HG02884 (cell line): ENCODE measurements at regions not wholly inside any gene's neighbourhood (a gene's known extent, or its start where the extent isn't known, plus 50 kb on each side); places are given as distances from the start of the nearest gene placed in this dataset.
"Not testable (repeated sequence)": the region's sequence is repeated elsewhere in the genome, so short reads cannot be mapped to it uniquely, and the experiment has no call there.

Experiments
- ATAC-seq: cut with Tn5 transposase; IDR thresholded peaks from one replicate; pipeline ENCODE4 v1.9.1; 2021; ENCODE audit warnings: mild to moderate bottlenecking, moderate library complexity; ENCODE audit not compliant: unreplicated experiment

DNA sequence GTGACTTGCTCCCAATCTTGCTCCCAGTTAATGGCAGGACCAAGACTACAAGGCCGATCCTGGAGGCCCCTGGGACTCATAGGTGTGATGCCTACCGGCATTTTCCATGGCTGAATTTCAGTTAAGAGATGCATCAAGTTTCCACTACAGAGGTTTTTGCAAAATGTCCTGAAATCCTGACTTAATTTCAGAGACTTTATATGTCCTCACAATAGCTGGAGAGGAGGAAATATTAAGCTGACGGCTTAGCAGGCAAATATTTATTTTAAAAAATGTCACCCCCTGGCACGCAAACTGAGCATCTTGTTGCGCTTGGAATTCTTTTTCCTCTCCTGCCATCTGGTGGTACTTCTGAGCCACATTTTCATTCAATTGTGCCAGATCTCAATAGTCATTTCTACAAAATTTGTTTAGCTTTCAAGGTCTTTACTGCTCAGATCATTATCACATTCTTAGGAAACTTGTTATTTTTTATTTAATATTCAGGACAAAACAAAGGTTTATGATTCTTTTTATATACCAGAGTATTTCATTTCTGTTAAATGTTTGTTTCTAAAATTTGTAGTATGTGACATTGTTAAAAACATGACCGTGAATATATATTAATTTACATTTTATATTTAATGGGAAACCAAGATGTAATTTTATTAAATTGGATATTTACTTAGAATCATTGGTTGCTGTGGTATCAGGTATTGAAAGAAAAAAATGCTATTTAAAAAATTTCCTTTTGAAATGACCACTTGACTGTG, 189.2 kb upstream of the THRB start:
- ATAC-seq, result no peak

DNA sequence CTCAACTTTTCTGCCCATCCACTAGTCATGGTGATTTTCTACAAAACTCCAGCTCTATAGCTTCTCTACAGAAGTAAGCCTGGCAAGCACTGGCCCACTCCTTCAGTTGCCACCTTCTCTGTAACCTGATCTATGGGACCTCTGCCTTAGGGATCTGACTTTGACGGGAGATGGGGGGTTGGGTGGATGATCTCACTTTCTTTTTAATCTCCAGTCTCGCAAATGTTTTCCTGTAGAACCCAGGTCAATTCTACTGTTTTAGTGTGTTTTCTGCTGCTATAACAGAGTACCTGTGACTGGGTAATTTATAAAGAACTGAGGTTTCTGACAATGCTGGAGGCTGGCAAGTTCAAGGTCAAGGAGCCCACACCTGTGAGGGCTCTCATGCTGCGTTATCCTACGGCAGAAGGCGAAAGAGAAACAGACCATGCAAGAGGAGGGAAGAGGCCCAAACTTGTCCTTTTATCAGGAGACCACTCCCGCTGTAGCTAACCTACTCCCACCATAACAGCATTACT, 189.9 kb upstream of the THRB start:
- ATAC-seq, result no peak

- ATAC-seq, result peak; percentile 44
Measured at GRCh38 chr3:24686808-24687207, 192.2 kb upstream of the THRB start.

GRCh38 chr3:24687671-24688070, 193.0 kb upstream of the THRB start:
- no peak for ATAC-seq

- no peak for ATAC-seq
Measured at GRCh38 chr3:24688446-24689148, 193.9 kb upstream of the THRB start.

GRCh38 chr3:24689353-24689752, 194.7 kb upstream of the THRB start:
- ATAC-seq, result no peak

GRCh38 chr3:24690777-24691176, 196.1 kb upstream of the THRB start:
- no peak for ATAC-seq

DNA sequence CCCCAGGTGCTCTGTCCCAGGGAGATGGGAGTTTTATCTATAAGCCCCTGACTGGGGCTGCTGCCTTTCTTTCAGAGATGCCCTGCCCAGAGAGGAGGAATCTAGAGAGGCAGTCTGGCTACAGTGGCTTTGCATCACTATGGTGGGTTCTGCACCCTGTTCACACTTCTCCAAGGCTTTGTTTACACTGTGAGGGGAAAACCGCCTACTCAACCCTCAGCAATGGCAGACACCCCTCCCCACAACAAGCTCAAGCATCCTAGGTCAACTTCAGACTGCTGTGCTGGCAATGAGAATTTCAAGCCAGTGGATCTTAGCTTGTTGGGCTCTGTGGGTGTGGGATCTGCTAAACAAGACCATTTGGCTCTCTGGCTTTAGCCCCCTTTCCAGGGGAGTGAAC, 204.4 kb upstream of the THRB start:
- ATAC-seq, result not testable (repeated sequence)

DNA sequence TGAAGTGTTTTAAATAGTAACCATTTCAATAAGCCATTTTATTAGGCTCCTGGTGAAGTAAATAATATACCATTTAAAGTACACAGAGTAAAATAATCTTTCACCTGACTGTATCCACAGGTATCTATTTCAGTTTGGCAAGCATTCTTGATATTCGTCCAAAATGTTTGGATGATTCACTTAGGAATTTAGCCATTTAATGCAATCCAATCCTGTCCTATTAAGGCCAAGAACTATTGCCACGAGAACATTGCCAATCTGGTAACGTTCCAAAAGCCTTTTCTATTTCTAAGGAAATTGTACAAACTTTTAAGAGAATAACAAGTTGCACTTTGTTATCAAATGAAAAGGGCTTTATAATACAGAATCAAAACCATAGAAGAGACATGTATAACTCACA, 209.8 kb upstream of the THRB start:
- ATAC-seq, result no peak

- ATAC-seq, result no peak
Measured at GRCh38 chr3:24707936-24708335, 213.3 kb upstream of the THRB start.

- no peak for ATAC-seq
Measured at GRCh38 chr3:24709956-24710355, 215.3 kb upstream of the THRB start.

- ATAC-seq, result no peak
Measured at GRCh38 chr3:24713516-24713915, 218.9 kb upstream of the THRB start.

GRCh38 chr3:24714436-24714835, 219.8 kb upstream of the THRB start:
- ATAC-seq, result no peak

DNA sequence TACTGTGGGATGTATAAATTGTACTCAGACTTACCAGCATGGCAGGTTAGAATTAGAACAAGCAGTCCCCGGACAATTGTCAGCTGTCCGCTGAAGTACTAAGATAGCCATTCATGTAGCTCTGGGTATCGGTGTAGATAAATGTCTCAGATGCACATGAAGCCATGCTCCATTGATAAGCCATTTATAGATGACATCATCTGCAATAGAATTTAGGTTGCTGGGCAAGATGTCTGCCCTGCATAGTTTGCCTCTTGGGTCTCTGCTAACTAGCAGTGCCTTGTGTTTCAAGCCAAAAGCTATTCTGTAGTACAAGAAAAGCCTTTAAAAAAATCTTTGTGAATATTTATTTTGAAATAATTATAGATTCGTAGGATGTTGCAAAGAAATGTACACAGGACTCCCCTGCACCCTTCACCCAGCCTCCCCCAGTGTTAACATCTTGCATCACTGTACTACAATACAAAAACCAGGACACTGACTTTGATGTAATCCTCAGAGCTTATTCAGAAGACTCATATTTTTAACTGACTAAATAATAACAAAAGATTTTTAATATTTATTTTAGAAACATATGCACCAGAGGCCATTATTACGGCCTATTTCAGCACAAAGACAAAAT, 220.6 kb upstream of the THRB start:
- ATAC-seq, result no peak

DNA sequence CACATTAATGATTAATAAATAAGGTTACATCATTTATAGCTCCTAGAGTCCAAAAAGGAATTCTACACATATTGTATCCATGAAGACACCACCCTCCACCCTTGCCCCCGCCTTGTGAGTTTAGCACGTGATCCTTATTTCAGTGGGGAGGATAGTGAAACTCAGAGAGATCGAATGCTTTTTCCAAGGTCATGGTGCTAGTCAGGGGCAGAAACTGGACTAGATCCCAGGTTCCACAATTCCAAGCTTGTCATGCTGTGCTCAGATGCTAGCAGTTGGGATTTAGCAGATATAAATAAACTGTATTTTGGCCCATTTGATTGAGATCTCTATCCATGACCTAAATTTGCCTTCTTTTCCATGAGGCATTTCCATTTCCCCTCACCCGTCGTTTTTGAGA, 227.4 kb upstream of the THRB start:
- ATAC-seq, result no peak

DNA sequence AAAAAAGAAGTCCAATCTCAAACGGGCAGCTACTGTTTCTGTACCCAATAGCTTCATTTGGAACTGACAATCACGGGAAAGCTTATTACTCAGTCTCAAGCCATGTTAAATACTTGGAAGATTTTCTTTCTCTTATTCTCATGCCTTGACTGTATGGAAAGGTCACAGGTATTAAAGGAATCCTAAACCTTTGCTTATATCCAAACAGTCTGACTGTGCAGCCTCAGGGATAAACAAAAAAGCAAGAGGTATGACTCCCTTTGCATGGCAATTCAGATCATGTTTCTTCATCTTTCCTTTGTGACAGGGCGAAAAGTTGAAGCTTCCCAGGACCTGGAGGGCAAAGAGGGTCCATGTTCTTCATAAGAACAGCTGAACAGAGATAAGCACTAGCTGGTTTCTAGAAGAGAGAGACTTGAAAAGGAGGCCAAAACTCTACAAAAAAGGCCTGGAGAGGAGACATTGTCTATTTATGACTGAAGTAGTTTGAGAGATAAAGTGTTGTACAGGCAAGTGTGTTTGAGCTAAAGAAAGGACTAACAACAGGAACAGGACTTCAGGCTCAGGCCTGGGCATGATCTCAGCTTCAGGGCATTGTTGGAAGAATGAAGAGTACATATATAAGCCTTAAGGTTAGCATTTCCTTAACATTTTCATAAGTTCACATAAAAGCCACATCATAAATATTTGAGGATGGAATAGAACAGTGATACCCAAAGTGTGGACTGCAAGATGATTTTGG, 231.0 kb upstream of the THRB start:
- ATAC-seq, result no peak

DNA sequence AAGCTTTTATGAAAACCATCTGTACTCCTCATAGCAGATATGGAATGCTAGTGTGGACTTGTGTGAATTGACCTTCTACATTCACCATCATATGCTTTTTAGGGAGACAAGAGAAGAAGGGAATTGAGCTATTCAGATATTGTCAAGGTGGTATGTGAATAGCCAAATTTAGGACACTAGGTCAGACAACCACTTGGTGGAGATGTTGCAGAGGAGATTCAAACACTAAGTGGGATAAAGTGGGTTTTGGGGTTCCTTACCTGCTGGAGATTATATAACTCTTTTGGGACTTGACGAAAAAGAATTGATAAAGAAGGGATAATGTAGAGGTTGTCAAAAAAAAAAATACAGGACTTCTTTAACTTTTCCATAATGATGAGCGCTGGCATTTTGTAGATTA, 231.8 kb upstream of the THRB start:
- no peak for ATAC-seq

GRCh38 chr3:24730173-24730572, 235.5 kb upstream of the THRB start:
- no peak for ATAC-seq

- ATAC-seq, result no peak
Measured at GRCh38 chr3:24734019-24734418, 239.4 kb upstream of the THRB start.

- ATAC-seq, result no peak
Measured at GRCh38 chr3:24736701-24737100, 242.1 kb upstream of the THRB start.

GRCh38 chr3:24740326-24740725, 245.7 kb upstream of the THRB start:
- no peak for ATAC-seq
